GM12873 (cell line): ENCODE measurements at regions not wholly inside any gene's neighbourhood (a gene's known extent, or its start where the extent isn't known, plus 50 kb on each side); places are given as distances from the start of the nearest gene placed in this dataset.

Experiments used
- TF ChIP-seq, protein P1 (sequence below): IDR thresholded peaks from 2 replicates; pipeline ENCODE4 v1.5.1; 2012; ENCODE audit warnings: low read depth, mild to moderate bottlenecking, moderate library complexity, low read length, control low read depth; ENCODE audit not compliant: insufficient read depth; ENCODE audit errors: missing control alignments

DNA sequence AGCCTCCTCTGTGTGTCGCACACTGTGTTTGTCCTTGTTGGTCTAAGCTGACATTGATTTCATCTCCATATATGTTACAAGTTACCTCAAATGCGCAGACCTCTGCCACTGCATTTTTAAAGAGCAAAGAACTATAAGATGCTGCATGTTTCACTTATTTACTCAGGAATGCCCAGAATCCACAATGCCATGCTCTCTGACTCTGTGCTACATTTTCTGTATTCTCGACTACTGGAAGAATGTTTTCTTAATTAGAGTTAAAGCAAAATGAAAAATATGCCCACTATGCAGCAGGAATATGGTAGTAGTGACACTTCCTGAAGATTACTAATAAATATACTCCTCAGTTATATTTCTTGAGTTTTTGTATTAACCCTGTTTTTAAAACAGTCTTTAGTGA is 296.4 kb downstream of the HACE1 start:
- TF ChIP-seq, protein P1, sequence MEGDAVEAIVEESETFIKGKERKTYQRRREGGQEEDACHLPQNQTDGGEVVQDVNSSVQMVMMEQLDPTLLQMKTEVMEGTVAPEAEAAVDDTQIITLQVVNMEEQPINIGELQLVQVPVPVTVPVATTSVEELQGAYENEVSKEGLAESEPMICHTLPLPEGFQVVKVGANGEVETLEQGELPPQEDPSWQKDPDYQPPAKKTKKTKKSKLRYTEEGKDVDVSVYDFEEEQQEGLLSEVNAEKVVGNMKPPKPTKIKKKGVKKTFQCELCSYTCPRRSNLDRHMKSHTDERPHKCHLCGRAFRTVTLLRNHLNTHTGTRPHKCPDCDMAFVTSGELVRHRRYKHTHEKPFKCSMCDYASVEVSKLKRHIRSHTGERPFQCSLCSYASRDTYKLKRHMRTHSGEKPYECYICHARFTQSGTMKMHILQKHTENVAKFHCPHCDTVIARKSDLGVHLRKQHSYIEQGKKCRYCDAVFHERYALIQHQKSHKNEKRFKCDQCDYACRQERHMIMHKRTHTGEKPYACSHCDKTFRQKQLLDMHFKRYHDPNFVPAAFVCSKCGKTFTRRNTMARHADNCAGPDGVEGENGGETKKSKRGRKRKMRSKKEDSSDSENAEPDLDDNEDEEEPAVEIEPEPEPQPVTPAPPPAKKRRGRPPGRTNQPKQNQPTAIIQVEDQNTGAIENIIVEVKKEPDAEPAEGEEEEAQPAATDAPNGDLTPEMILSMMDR, result no peak

DNA sequence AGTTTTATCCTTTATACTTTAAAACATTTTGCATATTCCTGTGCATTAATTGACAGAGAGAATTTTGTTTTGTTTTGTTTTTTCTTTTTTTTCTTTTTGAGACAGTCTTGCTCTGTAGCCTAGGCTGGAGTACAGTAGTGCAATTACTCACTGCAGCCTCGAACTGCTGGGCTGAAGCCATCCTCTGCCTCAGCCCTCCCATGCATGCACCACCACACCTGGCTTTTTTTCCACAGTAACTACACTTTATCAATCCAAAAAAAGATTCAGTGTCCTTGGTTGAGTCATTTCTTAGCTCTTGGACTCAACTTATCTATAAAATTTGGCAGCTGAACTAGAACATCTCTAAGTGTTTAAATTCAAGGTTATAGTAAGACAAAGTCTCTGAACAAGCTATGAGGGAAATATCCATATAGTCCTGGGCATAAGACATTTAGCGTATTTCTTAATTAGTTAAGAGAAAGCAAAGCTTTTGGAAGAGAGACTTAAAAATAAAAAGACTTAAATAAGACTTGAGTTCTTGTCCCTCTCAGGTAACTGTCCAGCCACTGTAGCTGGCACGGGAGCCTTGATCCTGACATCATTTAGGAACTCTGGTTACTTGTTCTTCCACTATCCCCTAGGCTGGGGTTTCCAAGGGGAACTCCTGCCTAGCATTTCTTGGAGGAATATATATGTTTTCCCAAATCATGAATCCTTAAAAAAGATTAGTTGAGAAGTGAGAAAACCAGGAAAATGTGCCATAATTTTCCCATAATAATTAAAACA is 300.1 kb downstream of the HACE1 start:
- TF ChIP-seq, protein P1, result no peak

DNA sequence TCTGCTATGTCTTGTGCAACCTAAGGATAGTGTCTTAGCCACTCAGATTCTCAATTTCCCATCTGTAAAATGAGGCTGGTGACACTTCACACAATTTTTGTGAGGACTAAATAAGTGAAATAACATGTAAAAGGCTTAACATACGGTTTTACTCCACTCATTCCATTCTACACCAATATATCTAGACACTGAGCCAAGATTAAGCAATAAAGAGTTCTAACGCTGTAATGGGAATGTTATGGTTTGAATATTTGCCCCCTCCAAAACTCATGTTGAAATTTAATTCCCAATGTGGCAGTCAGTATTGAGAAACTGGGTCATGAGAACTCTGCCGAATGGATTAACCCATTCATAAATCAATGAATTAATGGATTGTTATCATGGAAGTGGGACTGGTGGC is 301.0 kb downstream of the HACE1 start:
- TF ChIP-seq, protein P1, result no peak

DNA sequence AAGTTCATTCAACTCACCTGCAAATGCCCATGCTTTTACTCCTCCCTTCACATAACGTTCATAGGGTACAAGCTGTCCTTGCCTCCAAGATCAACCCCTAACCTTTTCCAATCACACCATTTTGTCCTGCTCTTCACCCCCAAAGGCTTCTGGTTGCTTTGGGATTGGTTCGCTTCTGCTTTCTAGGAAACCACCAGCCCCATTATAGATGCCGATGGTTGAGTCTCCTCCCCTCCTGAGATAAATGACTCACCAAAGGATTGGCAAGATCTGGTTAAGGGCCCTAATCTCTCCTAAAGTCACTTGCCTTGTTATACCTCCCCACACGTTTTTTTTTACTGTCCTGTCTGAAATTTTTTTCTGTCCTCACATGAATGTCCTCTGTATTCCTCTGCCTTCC is 311.4 kb downstream of the HACE1 start:
- TF ChIP-seq, protein P1, result no peak

DNA sequence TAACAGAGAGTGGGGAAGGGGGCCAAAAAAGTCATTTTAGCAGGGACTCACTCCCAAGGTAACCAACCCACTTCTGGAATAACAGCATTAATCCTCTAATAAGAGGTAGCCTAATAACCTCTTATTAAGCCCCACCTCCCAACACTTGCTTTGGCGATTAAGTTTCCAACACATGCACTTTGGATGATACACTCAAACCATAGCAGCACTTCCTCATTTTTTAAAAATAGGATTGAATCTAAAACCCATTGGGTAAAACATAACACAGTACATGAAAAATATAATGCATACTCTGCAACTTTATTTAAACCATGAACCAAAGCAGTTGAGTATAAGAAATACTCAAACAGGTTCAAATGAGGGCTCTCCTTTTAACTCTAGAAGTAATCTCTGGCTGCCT is 318.3 kb downstream of the HACE1 start:
- TF ChIP-seq, protein P1, result no peak

DNA sequence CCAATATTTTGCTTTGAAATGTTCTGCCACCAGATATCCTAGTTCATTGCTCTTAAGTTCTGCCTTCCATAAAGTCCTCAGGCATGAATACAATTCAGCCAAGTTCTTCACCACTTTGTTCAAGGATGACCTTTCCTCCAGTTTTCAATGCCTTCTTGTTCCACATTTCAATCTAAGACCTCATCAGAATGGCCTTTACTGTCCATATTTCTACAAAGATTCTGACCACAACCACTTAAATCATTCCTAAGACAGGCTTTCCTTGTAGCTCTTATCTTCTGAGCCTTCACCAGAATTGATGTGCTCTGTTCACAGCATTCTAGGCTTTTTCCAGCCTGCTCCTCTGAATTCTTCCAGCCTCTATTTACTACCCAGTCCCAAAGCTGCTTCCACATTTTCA is 319.0 kb downstream of the HACE1 start:
- TF ChIP-seq, protein P1, result no peak

DNA sequence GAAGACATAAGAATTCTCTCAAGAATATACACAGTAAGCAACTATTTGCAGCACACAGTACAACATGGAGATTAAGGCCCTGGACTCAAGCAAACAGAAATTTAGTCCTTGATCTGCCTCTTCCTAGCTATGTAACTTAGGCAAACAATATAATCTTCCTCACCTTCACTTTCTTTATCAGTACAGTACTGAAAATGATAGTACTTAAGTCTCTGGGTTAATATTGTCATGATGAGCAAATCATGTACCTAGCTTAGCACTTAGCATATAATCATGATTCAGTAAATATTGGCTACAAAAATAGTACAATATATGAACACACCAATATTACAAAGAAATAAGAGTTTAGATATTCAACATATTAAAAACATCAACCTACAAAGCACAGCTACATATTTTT is 320.5 kb downstream of the HACE1 start:
- TF ChIP-seq, protein P1, result no peak
